Daoy (cell line): ENCODE measurements at regions not wholly inside any gene's neighbourhood (a gene's known extent, or its start where the extent isn't known, plus 50 kb on each side); places are given as distances from the start of the nearest gene placed in this dataset.
"Not testable (repeated sequence)": the region's sequence is repeated elsewhere in the genome, so short reads cannot be mapped to it uniquely, and the experiment has no call there.

Experiments used
- DNase-seq: peaks from one replicate; pipeline ENCODE4 v3.0.0-alpha.2; 2015; ENCODE audit warnings: low read depth

GRCh38 chr21:15119486-15119885 lies 54.7 kb upstream of the NRIP1 start:
- no peak for DNase-seq

GRCh38 chr21:15121097-15121654 lies 56.4 kb upstream of the NRIP1 start:
- no peak for DNase-seq

GRCh38 chr21:15121655-15122120 lies 56.9 kb upstream of the NRIP1 start:
- no peak for DNase-seq

- no peak for DNase-seq
These were observed 57.4 kb upstream of the NRIP1 start for GRCh38 chr21:15122241-15122640.

GRCh38 chr21:15124731-15125130 lies 59.9 kb upstream of the NRIP1 start:
- no peak for DNase-seq

- no peak for DNase-seq
These were observed 62.1 kb upstream of the NRIP1 start for GRCh38 chr21:15126948-15127347.

- DNase-seq = no peak
These were observed 62.6 kb upstream of the NRIP1 start for GRCh38 chr21:15127437-15127836.

GRCh38 chr21:15128267-15128666 lies 63.5 kb upstream of the NRIP1 start:
- DNase-seq = no peak

GRCh38 chr21:15128714-15129113 lies 63.9 kb upstream of the NRIP1 start:
- DNase-seq = not testable (repeated sequence)

- DNase-seq = no peak
These were observed 65.5 kb upstream of the NRIP1 start for GRCh38 chr21:15130326-15130725.

GRCh38 chr21:15130751-15131150 lies 66.0 kb upstream of the NRIP1 start:
- no peak for DNase-seq

- DNase-seq = no peak
These were observed 68.0 kb upstream of the NRIP1 start for GRCh38 chr21:15132781-15133180.

- no peak for DNase-seq
These were observed 70.1 kb upstream of the NRIP1 start for GRCh38 chr21:15134701-15135470.

- no peak for DNase-seq
These were observed 71.2 kb upstream of the NRIP1 start for GRCh38 chr21:15135867-15136629.

GRCh38 chr21:15138490-15138889 lies 73.7 kb upstream of the NRIP1 start:
- DNase-seq = no peak

- DNase-seq = no peak
These were observed 75.1 kb upstream of the NRIP1 start for GRCh38 chr21:15139898-15140297.

GRCh38 chr21:15140321-15141019 lies 75.7 kb upstream of the NRIP1 start:
- DNase-seq = no peak

GRCh38 chr21:15141261-15141970 lies 76.6 kb upstream of the NRIP1 start:
- DNase-seq = no peak

GRCh38 chr21:15144026-15144425 lies 79.2 kb upstream of the NRIP1 start:
- no peak for DNase-seq

GRCh38 chr21:15148437-15148836 lies 83.6 kb upstream of the NRIP1 start:
- DNase-seq = no peak

- DNase-seq = no peak
These were observed 84.9 kb upstream of the NRIP1 start for GRCh38 chr21:15149600-15150224.
